Lower leg skin (tissue), 3 donors: ENCODE measurements at regions not wholly inside any gene's neighbourhood (a gene's known extent, or its start where the extent isn't known, plus 50 kb on each side); places are given as distances from the start of the nearest gene placed in this dataset.

Source experiments
- POLR2A ChIP-seq, 2 donors: fragments of 450-650 bp; IDR thresholded peaks; one replicate each; pipeline ENCODE4 v1.6.1; 2016 to 2017; ENCODE audit warnings: antibody characterized with exemption in 2 of 2, mild to moderate bottlenecking in 1 of 2, moderate library complexity in 1 of 2
- TF ChIP-seq, protein P1 (sequence below), 3 donors: fragments of 450-650 bp; IDR thresholded peaks; one replicate each; pipeline ENCODE4 v1.5.1; 2016; ENCODE audit warnings: antibody characterized with exemption in 3 of 3, mild to moderate bottlenecking in 3 of 3, moderate library complexity in 2 of 3

DNA sequence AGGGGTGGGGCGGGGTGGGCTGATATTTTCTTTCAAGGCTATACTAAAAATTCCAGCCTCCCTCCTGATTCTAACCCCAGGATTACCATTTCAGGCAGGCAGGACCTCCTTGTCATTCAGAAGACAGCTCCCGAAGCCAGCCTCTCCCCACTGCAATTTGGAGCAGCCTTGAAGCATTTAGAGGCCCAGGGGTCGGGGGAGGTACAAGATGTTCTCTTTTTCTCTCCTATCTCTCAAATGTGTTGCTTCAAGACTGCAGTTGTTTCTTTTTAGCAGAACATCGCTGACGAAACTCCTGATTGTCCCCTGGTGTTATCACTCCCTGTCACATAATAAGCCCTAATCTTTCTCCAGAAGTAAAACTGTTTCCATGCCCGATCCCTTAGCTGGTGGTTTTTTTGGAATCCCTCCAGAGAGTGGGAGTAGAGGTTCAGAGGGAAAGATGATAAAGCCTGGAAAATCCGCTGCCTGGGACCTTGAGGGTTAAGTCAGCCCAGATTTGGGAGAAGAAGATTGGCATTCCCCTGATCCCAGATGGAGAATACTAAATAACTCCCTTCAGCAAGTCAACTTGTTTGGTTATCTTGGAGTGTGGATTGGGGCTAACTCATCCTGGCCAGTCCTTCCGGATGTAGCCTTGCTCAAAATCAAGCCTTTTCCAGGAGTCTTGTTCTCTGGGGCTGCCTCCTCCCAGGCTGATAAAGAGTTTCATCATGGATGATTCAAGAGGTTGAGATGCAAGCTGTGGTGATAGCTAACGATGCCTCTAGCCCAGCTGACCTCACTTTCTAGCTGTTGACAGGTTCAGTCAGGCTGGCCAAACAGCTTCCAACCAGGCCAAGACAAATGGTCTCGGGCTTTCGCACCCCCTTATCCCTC, 71.3 kb downstream of the SOX9 start:
- TF ChIP-seq, protein P1, sequence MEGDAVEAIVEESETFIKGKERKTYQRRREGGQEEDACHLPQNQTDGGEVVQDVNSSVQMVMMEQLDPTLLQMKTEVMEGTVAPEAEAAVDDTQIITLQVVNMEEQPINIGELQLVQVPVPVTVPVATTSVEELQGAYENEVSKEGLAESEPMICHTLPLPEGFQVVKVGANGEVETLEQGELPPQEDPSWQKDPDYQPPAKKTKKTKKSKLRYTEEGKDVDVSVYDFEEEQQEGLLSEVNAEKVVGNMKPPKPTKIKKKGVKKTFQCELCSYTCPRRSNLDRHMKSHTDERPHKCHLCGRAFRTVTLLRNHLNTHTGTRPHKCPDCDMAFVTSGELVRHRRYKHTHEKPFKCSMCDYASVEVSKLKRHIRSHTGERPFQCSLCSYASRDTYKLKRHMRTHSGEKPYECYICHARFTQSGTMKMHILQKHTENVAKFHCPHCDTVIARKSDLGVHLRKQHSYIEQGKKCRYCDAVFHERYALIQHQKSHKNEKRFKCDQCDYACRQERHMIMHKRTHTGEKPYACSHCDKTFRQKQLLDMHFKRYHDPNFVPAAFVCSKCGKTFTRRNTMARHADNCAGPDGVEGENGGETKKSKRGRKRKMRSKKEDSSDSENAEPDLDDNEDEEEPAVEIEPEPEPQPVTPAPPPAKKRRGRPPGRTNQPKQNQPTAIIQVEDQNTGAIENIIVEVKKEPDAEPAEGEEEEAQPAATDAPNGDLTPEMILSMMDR (IDR thresholded peaks at IDR 0.05): no peak
- TF ChIP-seq POLR2A (IDR thresholded peaks at IDR 0.05): no peak
